ENCODE measurements at regions not wholly inside any gene's neighbourhood (a gene's known extent, or its start where the extent isn't known, plus 50 kb on each side); places are given as distances from the start of the nearest gene placed in this dataset.
"Not testable (repeated sequence)": the region's sequence is repeated elsewhere in the genome, so short reads cannot be mapped to it uniquely, and the experiment has no call there.

DNA sequence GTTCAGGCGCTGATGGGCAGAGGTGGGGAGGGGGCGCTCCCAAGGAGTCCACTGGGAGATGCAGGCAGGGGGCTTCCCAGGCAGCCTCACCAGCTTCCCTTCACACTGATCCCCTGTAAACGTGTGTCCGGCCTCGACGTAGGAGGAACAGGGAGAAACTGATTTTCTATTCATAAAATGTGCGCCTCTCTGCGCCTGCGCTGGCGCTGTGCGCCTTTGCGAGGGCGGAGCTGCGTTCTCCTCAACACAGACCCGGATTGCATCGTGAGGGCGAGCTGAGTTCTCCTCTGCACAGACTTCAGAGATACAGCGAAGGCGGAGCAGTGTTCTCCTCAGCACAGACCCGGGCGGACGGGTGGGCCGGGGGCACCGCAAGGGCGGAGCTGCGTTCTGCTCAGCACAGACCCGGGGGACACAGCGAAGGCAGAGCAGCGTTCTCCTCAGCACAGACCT lies 259.1 kb downstream of the GOLGA6L6 start:
- TF ChIP-seq EZH2 (IDR thresholded peaks at IDR 0.05; ENCODE audit: borderline replicate concordance, low read length), result not testable (repeated sequence)
- TF ChIP-seq, protein P1, sequence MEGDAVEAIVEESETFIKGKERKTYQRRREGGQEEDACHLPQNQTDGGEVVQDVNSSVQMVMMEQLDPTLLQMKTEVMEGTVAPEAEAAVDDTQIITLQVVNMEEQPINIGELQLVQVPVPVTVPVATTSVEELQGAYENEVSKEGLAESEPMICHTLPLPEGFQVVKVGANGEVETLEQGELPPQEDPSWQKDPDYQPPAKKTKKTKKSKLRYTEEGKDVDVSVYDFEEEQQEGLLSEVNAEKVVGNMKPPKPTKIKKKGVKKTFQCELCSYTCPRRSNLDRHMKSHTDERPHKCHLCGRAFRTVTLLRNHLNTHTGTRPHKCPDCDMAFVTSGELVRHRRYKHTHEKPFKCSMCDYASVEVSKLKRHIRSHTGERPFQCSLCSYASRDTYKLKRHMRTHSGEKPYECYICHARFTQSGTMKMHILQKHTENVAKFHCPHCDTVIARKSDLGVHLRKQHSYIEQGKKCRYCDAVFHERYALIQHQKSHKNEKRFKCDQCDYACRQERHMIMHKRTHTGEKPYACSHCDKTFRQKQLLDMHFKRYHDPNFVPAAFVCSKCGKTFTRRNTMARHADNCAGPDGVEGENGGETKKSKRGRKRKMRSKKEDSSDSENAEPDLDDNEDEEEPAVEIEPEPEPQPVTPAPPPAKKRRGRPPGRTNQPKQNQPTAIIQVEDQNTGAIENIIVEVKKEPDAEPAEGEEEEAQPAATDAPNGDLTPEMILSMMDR (IDR thresholded peaks at IDR 0.05; ENCODE audit: low read length), result not testable (repeated sequence)
